M059J (cell line): ENCODE measurements at regions not wholly inside any gene's neighbourhood (a gene's known extent, or its start where the extent isn't known, plus 50 kb on each side); places are given as distances from the start of the nearest gene placed in this dataset.

Experiments
- DNase-seq: peaks from one replicate; pipeline ENCODE4 v3.0.0-alpha.2; 2012; ENCODE audit warnings: low read depth

DNA sequence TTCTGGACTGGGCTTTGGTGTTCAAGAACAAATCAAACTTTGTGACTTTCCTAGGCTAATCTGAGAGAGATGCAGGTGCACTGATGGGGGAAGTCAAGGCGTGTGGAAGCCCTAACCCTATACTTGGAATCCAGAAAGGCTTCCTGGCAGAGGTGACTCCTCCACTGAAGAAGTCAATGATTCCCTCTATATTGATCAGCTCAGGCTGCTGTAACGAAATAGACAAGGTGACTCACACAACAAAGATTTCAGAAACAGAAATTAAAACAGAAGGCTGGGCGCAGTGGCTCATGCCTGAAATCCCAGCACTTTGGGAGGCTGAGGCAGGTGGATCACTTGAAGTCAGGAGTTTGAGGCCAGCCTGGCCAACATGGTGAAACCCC lies 69.6 kb upstream of the GGTA1 start:
- no peak for DNase-seq

DNA sequence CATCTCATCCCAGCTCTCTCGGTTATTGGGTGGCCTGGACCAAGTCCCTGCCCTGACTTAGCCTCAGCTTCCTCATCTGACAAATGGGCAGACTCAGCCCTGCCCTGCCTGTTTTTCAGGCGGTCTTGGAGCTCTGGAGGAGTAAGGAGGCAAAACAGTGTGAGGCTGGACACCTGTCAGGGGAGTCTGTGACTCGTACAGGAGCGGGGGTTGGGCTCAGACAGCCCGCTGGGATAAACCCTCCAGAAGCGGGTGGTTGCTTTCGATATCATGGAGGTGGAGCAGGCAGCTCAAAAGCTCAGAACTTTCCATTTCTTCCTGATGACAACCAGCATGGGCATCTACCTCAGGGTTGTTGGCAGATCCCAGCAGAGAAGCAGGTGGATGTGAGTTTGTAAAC lies 72.9 kb upstream of the GGTA1 start:
- no peak for DNase-seq

GRCh38 chr9:121573717-121574485 lies 74.3 kb upstream of the GGTA1 start:
- no peak for DNase-seq

DNA sequence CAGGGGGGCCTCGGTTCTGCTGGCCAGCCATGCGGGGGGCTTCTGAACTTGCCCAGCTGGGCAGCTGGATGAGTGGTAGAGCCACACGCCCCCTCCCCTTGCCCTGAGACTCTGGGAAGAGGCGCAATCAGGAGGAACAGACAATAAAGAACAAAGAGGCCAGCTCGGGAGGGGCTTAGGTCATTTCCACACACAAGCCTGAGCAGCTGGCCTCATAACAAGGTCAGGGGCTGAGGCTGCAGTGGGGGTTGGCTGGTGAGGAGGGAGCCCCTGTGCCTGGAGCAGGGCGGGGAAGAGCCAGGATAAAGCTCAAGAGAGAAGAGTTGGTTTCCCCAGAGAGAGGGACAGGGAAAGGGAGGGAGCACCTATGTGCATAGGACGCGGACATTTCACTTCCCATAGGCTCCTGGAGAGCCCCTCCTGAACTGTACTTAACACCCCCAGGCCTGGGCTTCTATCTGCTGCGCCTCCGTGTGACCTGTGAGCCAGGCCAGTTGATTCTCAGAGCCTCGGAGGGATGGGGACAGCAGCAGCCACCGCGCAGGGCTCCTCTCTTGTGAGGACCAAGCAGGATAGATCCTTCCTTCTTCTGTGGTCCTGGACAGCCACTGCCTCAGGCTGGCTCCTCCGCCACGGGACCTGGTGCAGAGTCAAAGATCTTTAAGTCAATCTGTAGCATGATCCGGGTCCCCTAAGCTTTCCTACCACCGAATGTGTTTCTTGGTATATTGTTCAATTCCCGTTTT lies 75.3 kb upstream of the GGTA1 start:
- DNase-seq: no peak

- DNase-seq: peak; percentile 29
Measured at GRCh38 chr9:121576281-121577075, 75.0 kb upstream of the DAB2IP start.

- DNase-seq: no peak
Measured at GRCh38 chr9:121577166-121577565, 74.3 kb upstream of the DAB2IP start.

- DNase-seq: no peak
Measured at GRCh38 chr9:121577572-121577971, 73.9 kb upstream of the DAB2IP start.

DNA sequence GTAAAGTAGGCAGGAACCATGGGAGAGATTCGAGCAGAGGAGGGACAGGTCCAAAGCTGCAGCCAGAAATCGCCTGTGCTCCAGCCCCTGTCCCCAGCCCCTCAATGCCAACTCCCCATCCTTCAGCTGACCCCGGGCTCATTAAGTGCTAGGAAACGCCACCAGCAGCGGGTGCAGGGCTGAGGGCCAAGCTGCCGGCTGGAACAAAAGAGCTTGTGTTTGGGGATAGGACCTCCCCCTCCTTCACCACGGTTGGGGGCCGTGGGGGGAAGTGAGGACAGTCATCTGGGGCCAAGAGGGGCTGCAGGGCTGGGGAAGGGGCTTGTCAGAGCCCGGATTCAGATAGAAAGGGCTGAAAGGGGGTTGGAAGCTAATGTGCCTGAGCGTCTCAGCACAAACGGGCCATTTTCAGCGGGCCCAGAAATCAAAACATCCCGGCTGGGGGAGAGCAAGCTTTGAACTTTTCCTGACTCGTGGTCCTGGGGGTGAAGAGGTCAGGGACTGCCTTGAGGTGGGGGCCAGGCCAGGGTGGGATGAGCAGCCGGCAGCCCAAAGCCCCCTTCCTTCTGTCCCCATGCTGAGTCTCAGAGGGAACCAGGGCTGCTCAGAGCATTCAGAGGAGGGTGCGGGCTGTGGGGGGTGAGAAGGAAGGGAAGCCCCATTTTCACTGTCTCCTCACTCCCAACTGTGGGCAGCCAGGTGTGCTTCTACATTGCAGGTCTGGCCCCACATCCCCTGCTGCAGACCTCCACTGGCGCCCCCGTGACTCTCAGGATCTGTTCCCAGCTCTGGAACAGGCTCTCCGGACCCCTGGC lies 69.4 kb upstream of the DAB2IP start:
- no peak for DNase-seq

DNA sequence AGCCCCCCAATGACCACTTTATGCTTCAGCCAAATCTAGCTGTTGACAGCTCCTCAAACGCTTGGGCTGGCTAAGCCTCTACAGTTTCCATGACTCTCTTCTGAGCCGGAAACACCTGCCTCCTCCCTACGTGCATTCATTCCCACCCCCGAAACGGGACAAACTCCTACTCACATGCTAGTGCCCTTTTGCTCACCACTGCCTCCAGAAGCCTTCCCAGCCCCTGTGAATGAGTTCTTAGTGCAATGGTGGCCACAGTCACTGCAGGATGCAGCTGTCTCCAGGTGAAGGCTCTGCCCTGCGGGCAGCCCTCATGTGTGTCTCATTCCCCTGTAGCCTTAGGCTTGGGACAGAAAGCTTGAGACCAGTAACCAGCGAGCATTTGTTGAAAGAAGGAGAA lies 68.8 kb upstream of the DAB2IP start:
- no peak for DNase-seq

DNA sequence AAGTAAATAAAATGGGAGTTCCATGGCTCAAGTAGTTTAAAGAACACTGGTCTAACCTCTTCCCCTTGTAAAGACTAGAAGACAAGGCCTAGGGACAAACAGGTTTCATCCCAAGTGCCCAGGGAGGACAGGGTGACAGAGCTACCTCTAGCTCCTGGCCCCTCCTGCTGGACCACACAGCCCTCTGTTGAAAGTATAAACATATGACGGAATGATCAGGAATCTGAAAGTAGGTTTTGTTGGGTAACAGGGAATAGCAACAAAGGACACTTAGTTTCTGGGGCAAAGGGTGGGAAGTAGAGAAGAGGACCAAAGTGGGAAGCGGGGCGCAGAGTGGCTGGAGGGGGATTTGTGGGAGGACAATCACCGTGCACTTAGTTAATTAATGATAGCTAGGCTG lies 67.0 kb upstream of the DAB2IP start:
- DNase-seq: peak; percentile 37

GRCh38 chr9:121587863-121588262 lies 63.6 kb upstream of the DAB2IP start:
- no peak for DNase-seq

DNA sequence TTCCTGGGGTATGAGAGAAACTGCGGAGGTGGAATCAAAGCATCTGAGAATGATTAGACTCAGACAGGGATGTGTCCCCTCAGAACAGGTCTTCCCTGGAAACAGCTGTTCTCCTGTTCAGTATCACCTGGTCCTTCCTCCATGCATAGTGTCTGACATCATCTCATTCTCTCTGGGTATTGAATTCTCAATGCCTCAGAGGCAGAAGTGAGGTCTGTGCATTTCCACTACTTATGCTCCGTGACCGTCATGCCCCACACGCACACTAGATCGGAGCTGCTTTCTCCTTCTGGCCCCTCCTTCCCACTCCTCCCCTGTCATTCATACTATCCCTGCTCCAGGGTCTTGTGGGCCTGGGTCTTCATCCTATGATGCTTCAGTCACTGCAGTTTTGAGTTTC lies 61.4 kb upstream of the DAB2IP start:
- no peak for DNase-seq

DNA sequence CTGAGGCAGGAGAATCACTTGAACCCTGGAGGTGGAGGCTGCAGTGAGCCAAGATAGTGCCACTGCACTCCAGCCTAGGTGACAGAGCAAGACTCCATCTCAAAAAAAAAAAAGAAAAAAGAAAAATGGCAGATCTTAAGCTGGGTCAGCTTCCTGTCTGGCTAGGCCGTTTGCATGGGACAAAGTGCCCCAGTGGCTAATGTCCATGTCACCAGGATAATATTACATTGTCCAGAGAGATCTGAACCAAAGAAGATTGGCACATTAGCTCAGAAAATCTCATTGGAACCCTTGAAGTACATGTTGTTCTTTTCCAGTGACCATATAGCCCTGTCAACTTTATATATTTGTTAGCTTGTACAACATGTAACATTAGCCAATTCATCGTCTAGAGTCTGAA lies 59.2 kb upstream of the DAB2IP start:
- DNase-seq: no peak

- DNase-seq: peak; percentile 32
Measured at GRCh38 chr9:121593066-121593465, 58.4 kb upstream of the DAB2IP start.

GRCh38 chr9:121596515-121596914 lies 54.9 kb upstream of the DAB2IP start:
- DNase-seq: no peak

- DNase-seq: no peak
Measured at GRCh38 chr9:121597698-121598166, 53.7 kb upstream of the DAB2IP start.

- DNase-seq: no peak
Measured at GRCh38 chr9:121598167-121598964, 53.1 kb upstream of the DAB2IP start.

- DNase-seq: no peak
Measured at GRCh38 chr9:121598965-121599871, 52.2 kb upstream of the DAB2IP start.

DNA sequence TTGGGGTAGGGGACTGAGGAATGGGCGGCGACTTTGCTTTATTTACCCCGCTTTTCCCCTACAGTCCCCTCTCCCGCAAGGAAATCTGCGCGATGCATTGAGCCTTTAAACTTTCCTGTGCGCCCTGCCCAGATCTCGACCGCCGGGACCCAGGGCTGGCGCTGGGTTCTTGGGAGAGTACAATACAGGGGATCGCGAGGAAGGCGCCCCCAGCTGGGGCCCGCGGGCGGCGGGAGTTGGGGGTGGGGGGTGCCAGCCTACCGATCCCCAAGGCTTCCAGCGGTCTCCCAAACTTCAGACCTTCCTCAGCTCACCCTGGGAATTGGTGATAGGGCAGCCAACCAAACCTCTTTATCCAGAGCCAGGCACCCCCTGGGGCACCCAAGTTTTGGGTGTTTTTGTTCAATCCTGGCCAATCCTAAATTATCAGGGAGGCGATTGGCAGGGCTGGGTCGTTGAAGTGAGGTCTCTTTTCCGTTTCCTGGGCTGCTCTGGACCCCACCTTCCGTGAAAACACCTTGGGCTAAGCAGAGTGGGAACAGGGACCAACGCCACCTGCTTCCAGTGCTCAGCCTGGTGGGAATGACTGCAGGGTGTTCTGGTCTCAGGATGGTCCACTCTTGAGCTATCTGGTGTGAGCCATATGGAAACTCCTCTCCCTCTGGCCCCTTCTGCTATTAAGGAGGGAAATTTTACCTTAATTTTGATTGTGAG lies 51.4 kb upstream of the DAB2IP start:
- DNase-seq: no peak
